Smooth muscle cell of the brain vasculature (primary cell): ENCODE measurements at regions not wholly inside any gene's neighbourhood (a gene's known extent, or its start where the extent isn't known, plus 50 kb on each side); places are given as distances from the start of the nearest gene placed in this dataset.
"Not testable (repeated sequence)": the region's sequence is repeated elsewhere in the genome, so short reads cannot be mapped to it uniquely, and the experiment has no call there.

ENCODE experiments used
- DNase-seq: peaks from one replicate; pipeline ENCODE4 v3.0.0-alpha.2; 2012; ENCODE audit warnings: low read depth, low spot score

DNA sequence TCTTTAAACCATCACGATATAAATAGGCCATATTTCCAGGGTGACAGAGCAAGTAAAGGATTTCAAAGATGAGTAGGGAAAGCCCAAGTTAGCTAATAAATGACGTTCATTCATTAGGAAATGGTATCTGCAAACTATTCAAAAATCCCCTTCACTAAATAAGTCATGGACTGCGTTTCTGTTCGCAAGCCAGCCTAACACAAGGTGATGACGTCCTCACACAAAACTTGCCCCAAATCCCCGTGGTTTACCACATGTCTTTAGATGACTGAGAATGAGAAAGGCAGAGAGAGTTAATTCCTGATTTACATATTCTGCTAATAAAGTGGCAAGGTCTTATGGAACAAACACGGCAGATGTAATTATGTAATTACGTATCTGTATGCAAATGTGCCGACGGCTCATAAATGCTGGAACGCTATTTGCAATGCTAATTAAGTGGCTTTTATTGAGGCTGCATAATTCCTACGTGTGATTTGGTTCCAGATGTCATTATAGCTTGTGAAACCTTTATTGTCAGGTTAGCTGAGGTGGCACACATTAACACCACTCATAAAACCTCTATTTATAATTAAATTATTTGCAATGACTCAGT, 437.7 kb upstream of the FRG1 start:
- DNase-seq = no peak

DNA sequence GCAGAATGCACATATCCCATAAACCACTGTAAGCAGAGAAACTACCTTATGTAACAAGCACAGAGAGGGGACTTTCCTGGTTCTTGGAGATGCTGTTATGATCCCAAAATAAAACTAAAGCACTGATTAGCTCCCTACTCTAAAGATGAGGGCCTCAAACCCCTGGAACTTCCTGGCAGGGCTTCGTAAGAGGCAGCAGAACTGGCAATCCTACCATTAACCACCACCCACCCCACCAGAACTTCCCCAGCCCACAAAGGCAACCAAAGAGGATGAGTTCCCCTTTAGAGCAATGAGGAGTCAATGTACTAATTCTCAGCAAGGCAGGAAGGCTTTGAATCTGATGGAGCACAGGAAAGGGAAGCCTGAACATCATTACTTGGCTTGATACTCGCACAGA, 436.5 kb upstream of the FRG1 start:
- DNase-seq = no peak

DNA sequence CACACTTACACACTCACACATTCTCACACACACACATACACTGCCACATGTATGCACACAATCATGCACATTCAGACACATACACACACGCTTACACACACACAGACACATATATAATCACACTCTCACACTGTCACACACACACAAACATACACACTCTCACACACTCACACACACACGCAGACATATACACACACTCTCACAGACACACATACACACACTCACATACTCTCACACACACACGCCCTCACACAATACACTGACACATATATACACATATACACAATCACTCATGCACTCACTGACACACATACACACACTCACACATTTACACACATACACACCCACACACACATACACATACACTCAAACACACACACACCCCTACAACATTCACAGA, 435.3 kb upstream of the FRG1 start:
- DNase-seq = no peak

DNA sequence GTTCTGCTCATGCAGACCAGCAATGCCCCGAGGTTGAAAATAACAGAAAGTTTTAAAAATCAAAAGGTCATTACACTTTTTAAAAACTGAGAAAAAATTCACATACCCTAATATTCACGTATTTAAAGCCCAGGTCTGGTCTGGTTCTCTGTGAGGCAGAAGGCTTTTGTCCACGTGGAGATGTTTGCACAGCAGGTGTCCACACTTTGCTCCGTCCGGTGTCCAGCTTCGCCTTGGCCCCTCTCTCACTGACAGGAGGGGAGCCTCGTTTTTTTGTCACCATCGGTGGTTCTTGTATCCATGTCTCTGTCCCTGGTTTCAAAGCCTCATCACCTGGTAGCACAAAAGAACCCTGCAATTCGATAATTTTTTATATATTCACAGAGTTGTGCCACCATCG, 434.6 kb upstream of the FRG1 start:
- no peak for DNase-seq

DNA sequence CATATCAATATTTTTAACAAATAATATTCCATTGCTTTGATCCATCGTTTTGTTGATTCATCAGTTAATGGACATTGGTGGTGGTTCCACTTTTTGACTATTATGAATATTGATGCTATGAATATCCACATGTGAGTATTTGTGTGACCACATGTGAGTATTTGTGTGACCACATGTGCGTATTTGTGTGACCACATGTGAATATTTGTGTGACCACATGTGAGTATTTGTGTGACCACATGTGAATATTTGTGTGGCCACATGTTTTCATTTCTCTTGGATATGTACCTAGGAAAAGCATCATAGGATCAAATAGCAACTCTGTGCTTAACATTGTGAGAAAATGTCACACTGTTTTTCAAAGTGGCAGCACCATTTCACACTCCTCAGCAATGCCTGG, 433.6 kb upstream of the FRG1 start:
- DNase-seq = no peak

DNA sequence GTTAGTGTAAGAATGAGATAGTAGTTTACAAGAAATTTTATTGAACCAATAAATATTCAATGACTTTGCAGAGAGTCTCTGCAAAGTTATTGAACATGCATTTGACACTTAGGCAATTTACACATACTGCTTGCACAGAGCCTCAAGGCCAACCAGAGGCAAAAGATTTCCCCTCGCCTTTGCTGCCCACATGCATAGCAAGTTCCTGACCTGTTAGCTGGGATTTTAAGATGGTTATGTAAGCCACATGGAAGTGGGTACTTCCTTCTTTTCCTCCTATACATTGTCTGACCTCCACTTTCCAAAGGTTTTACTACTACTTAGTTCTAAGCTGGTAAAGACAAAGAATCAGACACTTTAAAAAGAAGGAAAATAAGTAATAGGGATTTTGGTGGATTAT, 430.1 kb upstream of the FRG1 start:
- no peak for DNase-seq

DNA sequence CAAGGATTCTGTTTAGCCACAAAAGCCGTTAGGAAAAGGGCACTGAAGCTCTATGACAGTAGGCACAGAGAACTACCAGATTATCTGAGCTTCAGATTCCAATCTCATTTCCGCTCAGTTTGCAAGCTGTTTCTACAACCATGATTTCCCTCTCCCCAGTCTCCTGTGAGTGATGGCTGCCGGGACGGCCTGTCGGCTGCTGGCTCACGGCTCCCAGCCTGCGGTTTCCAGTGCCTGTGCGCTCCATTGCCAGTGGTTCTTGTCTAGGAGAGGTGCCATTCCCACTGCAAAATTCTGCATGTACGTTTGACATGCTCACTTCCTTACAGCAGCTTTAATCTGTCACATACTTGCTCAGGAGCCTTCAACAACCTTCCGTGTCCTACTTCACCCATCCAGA, 429.1 kb upstream of the FRG1 start:
- DNase-seq = no peak

DNA sequence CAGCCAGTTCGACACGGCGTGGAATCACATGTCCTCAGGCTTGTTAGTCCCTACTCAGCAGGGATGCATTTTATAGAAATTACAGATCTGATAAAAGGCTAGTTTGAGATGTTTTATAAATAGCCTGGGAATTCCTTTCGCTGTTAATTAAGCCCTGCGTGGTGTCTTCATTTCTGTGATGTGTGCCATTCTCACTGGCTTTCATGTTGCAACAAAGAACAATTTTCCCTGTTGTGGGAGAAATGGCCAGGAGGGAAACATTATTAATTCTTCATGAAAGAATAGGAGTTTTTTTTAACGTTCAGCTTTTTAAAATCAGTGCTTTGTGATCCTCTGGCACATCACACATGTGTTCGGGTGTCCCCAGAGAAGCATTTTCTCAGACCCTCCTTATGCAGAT, 427.3 kb upstream of the FRG1 start:
- no peak for DNase-seq

DNA sequence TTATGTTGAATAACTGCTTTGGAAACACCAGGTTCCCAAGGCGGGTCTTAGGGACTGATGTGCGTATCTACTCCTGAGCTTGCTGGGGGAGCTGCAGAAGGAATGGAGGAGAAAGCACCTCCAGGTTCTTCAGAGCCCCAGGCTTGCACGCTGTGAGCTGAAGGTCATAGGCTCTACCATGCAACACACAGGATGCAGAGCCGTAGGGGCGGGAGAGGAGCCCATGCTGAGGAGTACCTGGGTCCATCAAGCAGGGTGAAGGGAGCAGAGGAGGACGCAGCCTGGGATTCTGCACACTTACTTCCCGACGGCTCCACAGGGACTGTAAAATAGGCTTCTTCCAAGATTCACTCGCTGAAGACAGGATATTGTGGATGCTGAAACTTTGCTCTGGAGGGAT, 426.5 kb upstream of the FRG1 start:
- no peak for DNase-seq

DNA sequence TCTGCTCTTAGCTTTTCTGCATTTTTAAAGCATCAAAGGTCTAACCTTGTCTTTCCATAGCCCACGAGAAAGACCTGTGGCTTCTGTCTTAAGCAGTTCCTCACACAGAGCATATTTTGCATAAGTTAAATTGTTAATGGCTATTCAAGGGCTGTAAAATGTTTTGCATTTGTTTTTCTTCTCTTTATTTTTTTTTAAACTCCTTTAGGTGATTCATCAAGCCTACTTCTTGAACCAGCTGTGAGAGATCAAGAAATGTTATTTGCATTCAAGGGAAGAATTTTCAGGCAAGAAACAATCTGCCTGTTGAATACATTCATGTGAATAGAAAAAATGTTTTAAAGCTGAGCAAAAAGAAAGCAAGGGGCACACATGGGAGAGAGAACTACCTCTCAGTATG, 423.8 kb upstream of the FRG1 start:
- no peak for DNase-seq

DNA sequence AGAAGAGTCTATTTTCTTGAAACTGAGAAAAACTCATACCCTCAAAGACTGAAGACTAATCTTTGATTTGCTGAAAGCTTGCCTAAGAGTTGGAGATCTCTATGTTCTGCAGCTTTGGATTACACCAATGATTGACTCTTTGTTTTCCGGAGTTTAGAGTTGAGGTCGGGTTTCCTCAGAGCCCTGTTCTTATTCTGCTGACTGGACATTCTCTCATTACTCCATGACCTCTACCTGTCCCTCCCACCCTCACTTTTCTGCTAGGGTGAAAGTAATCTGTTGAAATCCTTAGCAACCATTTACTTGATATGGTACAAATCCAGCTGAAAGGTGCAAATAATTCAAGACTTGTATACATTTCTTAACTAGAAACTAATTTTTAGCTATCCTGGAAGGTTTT, 421.5 kb upstream of the FRG1 start:
- no peak for DNase-seq

DNA sequence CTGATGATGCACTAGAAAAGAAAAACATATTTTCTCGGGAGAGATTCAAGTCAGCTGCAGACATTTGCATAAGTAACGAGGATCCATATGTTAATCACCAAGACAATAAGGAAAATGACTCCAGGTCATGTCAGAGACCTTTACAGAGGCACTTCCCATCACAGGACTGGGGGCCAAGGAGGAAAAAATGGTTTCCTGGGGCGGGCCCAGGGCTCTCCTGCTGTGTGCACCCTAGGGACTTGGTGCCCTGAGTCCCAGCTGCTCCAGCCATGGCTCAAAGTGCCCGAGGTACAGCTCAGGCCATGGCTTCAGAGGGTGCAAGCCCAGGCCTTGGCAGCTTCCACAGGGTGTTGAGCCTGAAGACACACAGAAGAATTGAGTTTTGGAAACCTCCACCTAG, 415.4 kb upstream of the FRG1 start:
- no peak for DNase-seq

DNA sequence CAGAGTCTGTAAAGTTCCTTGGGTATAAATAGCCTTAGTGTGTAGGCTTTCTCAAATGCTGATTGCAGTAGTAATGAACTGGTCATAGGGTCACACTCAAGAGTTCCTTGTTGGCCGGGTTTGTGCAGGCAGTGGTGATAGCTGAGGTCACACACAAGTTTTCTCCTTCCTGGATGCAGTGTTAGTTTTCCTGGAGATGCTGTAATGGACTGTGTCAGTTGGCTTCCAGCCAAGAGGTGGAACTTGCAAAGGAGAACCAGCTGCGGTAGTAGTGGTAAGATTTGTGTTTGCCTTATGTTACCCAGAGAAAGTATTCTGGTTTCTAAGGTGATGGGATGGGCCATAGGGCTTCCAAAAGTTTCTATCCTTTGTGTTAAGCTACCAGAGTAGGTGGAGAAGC, 409.8 kb upstream of the FRG1 start:
- no peak for DNase-seq

DNA sequence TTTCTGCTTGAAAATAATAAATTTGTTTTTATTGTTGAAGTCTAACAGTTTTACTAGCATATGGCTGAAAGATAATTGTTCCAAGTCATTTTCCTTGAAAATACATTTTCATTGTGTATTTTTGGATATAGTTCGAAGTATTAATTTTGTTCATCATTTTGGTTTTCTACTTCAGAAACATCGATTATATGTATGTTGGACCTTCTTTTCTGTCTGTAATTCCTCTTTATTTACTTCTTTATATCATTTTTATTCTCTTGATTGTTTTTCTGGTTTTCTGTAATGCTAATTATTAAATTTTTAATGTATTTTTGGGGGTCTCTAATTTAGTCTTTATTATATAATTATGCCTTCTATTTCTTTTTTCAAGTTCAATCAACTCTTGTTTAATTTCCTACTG, 407.1 kb upstream of the FRG1 start:
- no peak for DNase-seq

DNA sequence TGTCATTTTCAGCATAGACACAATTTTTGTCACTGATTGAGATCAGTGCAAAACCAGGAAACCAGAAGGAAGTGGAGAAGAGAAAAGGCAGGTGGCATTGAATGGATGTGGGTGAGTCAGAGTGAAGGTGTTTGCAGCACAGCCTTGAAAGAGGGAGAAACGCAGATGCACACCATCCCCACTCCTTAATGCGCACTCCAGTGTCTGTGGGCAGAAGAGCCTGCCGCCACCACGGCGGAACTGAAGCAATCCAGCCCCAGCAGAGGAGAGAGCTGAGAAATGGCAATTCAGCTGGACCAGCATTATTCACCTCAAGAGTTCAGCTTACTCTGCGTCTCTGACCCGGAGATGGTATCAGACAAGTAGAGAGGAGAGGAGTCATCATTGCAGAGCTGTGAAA, 393.1 kb upstream of the FRG1 start:
- no peak for DNase-seq

DNA sequence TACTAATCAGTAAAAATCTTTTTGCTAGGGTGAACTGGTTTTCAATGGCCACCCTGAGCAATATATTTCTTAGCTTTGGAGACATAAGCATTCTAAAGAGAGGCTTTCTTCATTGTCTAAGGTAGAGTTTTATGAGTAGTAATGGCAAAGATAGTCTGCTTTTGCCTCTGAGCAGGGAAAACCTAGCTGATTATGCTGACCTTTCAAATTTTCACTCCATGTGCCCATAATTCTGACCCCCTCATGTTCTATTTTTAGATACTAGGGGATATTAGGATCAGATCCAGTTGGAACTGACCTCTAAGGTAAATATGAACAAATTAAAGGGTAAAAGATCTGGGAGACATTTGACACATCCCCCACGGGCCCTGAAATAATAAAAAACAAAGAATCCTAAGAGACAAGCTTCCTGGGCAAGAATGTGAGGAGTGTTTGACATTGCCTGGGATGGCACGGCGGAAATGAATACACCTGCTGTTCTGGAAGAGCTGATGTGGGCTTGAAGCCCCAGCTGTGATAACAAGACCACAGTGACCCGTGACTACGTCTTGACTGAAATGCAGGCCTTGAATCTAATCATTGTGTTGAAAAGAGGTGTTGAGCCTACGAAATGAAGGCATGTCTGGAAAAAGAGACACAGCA, 392.1 kb upstream of the FRG1 start:
- DNase-seq = no peak

DNA sequence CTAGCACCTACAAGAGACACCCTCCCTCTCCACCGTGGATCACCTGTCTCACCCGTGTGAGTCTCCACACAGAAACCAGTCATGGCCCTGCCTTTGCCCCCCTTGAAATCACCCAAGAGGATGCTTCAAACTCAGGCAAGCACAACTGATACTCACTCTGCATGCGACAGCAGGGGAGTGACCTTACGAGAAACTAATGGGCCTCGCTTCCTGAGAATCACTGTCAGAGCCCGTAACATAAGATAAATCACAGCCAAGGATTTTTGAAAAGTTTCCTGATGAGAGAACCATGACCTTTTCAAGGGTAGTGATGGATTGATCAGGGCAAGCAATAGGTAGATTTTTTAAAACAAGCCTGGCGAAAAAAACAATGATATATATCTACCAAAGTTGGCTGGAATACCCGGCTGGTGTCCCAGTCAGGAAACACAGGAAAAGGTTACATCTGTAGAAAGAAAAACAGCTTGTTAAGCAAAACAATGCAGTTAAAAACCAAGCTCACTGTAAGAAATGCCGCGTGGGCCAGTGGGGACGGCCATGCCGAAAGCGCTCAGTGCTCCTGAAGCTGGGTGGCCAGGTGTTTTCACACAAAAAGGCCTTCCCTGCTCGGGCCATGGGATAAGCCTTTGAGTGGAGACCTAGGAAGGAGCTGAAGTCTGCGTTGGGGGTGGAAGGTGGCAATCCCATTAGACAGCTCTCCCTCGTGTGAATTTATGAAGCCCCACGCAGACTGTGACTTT, 388.6 kb upstream of the FRG1 start:
- not testable (repeated sequence) for DNase-seq

DNA sequence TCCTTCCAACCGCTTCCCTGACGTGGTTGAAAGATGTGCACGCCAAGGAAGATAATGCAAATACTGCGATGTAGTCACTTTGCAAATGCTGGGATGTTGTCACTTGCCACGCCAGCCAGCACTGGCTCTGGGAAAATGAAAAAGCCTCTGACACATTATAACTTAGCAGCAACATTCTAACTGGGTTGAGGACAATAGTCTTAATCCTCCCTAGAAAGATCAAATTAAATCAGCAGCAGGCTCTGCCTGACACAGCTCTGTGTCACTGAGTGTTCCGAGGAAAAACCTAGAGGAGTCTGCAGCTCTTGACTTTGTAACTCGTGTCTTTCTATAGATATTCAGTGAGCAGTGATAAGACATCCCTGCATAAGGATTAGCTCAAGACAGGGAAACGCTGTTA, 380.1 kb upstream of the FRG1 start:
- not testable (repeated sequence) for DNase-seq

DNA sequence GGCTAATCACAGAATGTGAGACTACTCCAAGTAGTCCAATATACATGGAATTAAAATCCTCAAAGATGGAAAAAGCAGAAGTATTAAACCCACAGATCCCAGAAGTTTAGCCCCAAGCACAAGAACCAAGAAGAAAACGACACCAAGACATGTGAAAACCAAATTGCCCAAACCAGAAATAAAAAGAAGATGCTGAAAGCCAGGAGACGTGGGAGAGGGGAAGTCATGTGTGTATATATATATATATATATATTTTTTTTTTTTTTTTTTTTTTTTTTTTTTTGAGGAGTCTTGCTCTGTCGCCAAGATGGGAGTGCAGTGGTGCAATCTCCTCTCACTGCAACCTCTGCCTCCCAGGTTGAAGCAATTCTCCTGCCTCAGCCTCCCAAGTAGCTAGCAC, 376.9 kb upstream of the FRG1 start:
- not testable (repeated sequence) for DNase-seq

DNA sequence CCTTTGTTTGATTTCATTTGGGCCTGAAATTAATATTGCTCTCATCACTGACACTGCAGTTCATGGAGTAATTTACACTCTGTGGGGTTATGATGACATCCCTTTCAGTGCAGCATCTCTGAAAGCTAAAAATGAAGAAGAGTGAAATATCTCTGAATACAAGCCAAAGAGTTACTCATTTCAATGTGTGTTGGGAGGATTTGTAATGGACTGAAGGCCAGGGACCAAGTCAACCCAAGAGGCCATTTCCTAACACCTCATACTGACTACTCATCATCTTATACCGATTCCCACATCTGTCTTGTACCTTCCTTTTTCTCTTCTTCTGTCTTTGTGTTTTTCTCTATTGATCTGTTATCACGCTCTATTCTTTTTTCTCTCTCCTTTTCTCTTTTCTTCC, 374.4 kb upstream of the FRG1 start:
- not testable (repeated sequence) for DNase-seq

DNA sequence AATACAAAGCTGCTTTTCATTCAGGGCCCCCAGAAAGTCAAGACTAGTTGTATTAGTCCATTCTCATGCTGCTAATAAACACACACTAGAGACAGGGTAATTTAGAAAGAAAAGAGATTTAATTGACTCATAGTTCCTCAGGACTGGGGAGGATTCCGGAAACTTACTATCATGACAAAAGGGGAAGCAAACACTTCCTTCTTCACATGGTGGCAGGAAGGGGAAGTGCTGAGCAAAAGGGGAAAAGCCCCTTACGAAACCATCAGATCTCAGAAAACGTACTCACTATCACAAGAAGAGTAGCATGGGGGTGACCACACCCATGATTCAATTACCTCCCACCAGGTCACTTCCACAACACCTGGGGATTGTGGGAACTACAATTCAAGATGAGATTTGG, 373.8 kb upstream of the FRG1 start:
- not testable (repeated sequence) for DNase-seq

DNA sequence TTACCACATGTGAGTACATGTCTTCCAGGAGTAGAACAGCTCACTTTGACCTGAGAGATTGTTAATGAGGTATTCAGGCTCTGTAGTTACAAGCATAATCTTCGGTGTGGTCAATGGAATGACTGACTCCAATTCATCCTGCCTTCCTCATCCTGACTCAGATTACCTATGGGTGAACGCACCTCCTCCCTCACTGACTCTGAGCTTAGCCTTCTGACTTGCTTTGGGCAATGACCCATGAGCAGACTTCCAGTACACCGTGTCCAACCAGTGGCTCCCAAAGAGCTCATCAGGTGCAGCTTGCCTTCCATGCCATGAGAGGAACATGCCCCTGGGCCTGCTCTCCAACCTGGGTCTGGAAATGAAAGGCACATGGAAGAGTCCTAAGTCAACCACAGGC, 361.0 kb upstream of the FRG1 start:
- not testable (repeated sequence) for DNase-seq

DNA sequence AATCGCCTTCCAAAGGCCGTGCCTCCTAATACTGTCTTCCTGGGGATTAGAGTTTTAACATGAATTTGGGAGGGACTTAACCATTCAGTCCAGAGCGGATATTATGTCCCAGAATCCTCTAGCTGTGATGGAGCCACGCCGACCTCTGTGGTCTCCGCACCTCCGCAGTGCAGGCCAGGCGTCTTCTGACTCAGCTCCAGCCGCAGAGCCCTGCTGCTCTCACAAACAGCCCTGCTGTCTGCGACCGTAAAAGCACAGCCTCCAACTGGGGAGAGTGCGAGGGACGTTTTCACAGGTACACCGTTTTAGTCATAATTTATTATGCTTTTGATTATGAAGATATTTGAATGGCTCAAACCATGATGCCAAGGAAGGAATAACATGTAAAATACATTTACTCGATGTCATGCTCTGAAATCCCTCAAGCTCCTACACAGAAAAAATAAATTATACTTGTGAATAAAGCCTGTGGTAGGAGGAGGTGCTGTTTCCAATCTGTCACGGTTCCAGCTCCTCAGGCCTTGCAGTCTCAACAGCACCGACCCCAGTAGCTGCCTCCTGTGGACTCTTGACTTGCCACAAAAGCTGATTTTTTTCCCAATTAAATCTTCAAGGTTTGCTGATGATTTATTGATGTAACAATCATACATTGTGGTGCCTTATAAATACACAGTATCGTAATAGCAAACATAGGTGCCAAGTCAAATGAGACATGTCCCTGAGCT, 353.6 kb upstream of the FRG1 start:
- not testable (repeated sequence) for DNase-seq
